ENCODE measurements at regions not wholly inside any gene's neighbourhood (a gene's known extent, or its start where the extent isn't known, plus 50 kb on each side); places are given as distances from the start of the nearest gene placed in this dataset.

DNA sequence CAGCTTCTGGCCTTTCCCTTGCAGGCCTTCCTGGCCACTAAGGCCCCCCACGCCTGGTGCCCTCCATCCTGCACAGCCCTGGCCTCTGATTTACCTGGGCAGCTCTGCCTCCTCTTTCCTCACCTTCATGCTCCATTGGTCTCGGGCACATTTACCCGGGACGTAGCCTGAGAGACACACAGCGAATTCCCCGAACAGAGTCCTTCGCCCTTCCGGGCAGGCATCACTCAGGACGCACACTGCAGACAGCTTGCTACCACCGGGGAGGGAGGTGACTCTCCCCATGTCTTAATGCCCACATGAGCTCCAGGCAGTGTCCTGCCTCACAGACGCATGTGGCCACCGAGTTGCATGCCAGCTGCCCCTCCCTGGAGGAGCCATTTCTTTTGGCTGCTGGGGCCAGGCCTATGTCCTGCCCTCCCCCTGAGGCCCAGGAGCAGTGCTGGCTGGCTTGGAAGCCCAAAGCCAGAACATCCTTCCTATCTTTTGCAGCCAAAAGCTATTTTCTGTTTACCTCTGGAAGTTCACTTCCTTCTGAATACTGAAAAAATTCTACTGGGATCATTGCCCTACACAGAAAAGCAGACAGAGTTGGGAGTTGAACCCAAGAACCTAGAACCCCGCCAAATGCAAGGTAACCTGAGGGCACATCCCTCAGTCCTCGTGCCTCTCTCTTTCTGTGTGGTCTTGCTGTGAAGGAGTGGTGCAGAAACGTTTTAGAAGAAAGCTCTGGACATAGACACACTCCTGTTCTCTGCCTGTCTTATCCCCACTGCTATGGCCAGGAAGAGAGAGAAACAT lies 209.5 kb downstream of the TOMM20 start:
- TF ChIP-seq, protein P1, sequence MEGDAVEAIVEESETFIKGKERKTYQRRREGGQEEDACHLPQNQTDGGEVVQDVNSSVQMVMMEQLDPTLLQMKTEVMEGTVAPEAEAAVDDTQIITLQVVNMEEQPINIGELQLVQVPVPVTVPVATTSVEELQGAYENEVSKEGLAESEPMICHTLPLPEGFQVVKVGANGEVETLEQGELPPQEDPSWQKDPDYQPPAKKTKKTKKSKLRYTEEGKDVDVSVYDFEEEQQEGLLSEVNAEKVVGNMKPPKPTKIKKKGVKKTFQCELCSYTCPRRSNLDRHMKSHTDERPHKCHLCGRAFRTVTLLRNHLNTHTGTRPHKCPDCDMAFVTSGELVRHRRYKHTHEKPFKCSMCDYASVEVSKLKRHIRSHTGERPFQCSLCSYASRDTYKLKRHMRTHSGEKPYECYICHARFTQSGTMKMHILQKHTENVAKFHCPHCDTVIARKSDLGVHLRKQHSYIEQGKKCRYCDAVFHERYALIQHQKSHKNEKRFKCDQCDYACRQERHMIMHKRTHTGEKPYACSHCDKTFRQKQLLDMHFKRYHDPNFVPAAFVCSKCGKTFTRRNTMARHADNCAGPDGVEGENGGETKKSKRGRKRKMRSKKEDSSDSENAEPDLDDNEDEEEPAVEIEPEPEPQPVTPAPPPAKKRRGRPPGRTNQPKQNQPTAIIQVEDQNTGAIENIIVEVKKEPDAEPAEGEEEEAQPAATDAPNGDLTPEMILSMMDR (IDR thresholded peaks at IDR 0.05): no peak
- no peak for TF ChIP-seq EZH2 (IDR thresholded peaks at IDR 0.05)
- no peak for TF ChIP-seq EZH2phosphoT487 (IDR thresholded peaks at IDR 0.05)

Data from neural progenitor cell (in vitro differentiated cells).